ENCODE measurements at regions not wholly inside any gene's neighbourhood (a gene's known extent, or its start where the extent isn't known, plus 50 kb on each side); places are given as distances from the start of the nearest gene placed in this dataset.

GRCh38 chr2:33877348-33878016 is 278.4 kb upstream of the FAM98A start:
- ATAC-seq (ENCODE audit: insufficient number of reproducible peaks, low FRiP score, low read depth) = no peak
- Histone ChIP-seq H3K36me3 (no peaks in the 10 kb centered on the region), H3K4me3 (no peak overlapping the region), H3K27ac (no peak overlapping the region), H3K9me3 (no peaks in the 10 kb centered on the region), H3K4me1 (ENCODE audit: control insufficient read depth in 1 of 2, low read depth in 2 of 2) (peaks cover 6 to 9% of the 10 kb centered on the region in 2 donors), H3K27me3 (replicated peaks; ENCODE audit: insufficient read depth) (no peaks in the 10 kb centered on the region)
- no peak for DNase-seq (ENCODE audit: low spot score)
- no peak for TF ChIP-seq CTCF (IDR thresholded peaks at IDR 0.05)

GRCh38 chr2:33873076-33873605 is 274.0 kb upstream of the FAM98A start:
- Histone ChIP-seq H3K4me1 (ENCODE audit: control insufficient read depth in 1 of 2, low read depth in 2 of 2) (peaks cover 4% of the 10 kb centered on the region in 2 donors), H3K4me3 (no peak overlapping the region), H3K9me3 (peaks cover 9% of the 10 kb centered on the region), H3K27me3 (replicated peaks; ENCODE audit: insufficient read depth) (no peaks in the 10 kb centered on the region), H3K27ac (no peak overlapping the region), H3K36me3 (no peaks in the 10 kb centered on the region)
- ATAC-seq (ENCODE audit: insufficient number of reproducible peaks, low FRiP score, low read depth) = no peak
- DNase-seq (ENCODE audit: low spot score) = no peak
- no peak for TF ChIP-seq CTCF (IDR thresholded peaks at IDR 0.05)

GRCh38 chr2:33859811-33860461 is 260.8 kb upstream of the FAM98A start:
- Histone ChIP-seq H3K27me3 (replicated peaks; ENCODE audit: insufficient read depth) (no peaks in the 10 kb centered on the region), H3K36me3 (no peaks in the 10 kb centered on the region), H3K9me3 (no peaks in the 10 kb centered on the region), H3K4me3 (no peak overlapping the region), H3K27ac (no peak overlapping the region), H3K4me1 (ENCODE audit: control insufficient read depth in 1 of 2, low read depth in 2 of 2) (no peaks in the 10 kb centered on the region)
- ATAC-seq (ENCODE audit: insufficient number of reproducible peaks, low FRiP score, low read depth) (no peak), DNase-seq (ENCODE audit: low spot score) (no peak)
- TF ChIP-seq CTCF (IDR thresholded peaks at IDR 0.05) = no peak

GRCh38 chr2:33859176-33859575 is 260.1 kb upstream of the FAM98A start:
- no peak for ATAC-seq (ENCODE audit: insufficient number of reproducible peaks, low FRiP score, low read depth)
- H3K27ac ChIP-seq = no peak overlapping the region

More at GRCh38 chr2:33859176-33859575, 260.1 kb upstream of the FAM98A start:
- H3K9me3 ChIP-seq = no peaks in the 10 kb centered on the region
- H3K36me3 ChIP-seq = no peaks in the 10 kb centered on the region
- no peaks in the 10 kb centered on the region for H3K4me1 ChIP-seq (ENCODE audit: control insufficient read depth in 1 of 2, low read depth in 2 of 2)
- TF ChIP-seq CTCF (IDR thresholded peaks at IDR 0.05) = no peak
- H3K27me3 ChIP-seq (replicated peaks; ENCODE audit: insufficient read depth) = no peaks in the 10 kb centered on the region
- no peak for DNase-seq (ENCODE audit: low spot score)
- H3K4me3 ChIP-seq = no peak overlapping the region
